ENCODE measurements at regions not wholly inside any gene's neighbourhood (a gene's known extent, or its start where the extent isn't known, plus 50 kb on each side); places are given as distances from the start of the nearest gene placed in this dataset.
"Not testable (repeated sequence)": the region's sequence is repeated elsewhere in the genome, so short reads cannot be mapped to it uniquely, and the experiment has no call there.

DNA sequence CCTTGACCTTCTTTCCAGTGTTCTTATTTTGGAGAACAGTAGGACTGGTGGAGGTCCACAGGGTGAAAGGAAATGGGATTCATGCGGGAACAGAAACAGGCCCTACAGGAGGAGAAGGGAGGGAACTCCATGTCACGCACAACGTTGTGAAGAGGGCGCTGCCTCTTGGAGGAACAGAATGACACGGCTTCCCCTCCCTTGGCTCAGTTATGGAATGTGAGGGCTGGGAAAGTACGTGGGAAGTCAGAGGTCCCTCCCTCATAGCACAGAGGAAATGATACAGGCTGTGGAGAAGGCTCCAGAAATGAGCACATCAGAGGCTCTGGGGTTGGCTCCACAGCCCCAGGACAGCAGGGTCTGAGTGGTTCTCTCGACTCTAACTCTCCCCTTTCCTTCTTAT is 49.9 kb upstream of the PROP1 start:
- not testable (repeated sequence) for TF ChIP-seq POLR2AphosphoS5, POLR2A, EP300 (IDR thresholded peaks at IDR 0.05)
